Upper lobe of left lung (tissue), 4 donors: ENCODE measurements at regions not wholly inside any gene's neighbourhood (a gene's known extent, or its start where the extent isn't known, plus 50 kb on each side); places are given as distances from the start of the nearest gene placed in this dataset.

ENCODE experiments used
- POLR2A ChIP-seq, 4 donors: fragments of 450-650 bp; IDR thresholded peaks; one replicate each; pipeline ENCODE4 v1.5.1; 2016 to 2017; ENCODE audit warnings: antibody characterized with exemption in 4 of 4, mild to moderate bottlenecking in 2 of 4
- TF ChIP-seq, protein P1 (sequence below), 6 experiments: fragments of 450-650 bp in 4 of 6; fragments of 200-600 bp in 2 of 6; sonication (generic) in 2 of 6; IDR thresholded peaks; one replicate each; pipeline ENCODE4 v1.5.1; 2016 to 2019; ENCODE audit warnings: antibody characterized with exemption in 6 of 6

DNA sequence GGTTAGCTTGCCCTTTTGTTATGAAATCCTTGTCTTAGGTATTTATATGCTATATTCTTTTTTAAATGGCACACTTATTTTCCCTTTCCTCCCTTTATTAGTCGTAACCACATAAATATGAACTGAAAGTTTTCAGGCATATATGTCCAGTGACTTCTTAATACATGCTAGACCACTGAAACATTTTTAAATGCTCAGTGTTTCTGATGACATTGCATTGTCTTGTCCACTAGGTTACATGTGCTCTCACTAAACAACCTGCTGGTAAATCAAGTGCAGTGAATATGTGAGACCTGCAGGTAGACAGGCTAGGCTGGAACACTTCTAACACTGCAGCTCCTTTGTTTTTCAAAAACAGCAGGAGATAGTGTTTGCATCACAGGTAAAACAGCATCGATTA lies 332.6 kb upstream of the DACH1 start:
- no peak for TF ChIP-seq POLR2A (IDR thresholded peaks at IDR 0.05)
- TF ChIP-seq, protein P1, sequence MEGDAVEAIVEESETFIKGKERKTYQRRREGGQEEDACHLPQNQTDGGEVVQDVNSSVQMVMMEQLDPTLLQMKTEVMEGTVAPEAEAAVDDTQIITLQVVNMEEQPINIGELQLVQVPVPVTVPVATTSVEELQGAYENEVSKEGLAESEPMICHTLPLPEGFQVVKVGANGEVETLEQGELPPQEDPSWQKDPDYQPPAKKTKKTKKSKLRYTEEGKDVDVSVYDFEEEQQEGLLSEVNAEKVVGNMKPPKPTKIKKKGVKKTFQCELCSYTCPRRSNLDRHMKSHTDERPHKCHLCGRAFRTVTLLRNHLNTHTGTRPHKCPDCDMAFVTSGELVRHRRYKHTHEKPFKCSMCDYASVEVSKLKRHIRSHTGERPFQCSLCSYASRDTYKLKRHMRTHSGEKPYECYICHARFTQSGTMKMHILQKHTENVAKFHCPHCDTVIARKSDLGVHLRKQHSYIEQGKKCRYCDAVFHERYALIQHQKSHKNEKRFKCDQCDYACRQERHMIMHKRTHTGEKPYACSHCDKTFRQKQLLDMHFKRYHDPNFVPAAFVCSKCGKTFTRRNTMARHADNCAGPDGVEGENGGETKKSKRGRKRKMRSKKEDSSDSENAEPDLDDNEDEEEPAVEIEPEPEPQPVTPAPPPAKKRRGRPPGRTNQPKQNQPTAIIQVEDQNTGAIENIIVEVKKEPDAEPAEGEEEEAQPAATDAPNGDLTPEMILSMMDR (IDR thresholded peaks at IDR 0.05) = no peak
